ENCODE measurements at regions not wholly inside any gene's neighbourhood (a gene's known extent, or its start where the extent isn't known, plus 50 kb on each side); places are given as distances from the start of the nearest gene placed in this dataset.

DNA sequence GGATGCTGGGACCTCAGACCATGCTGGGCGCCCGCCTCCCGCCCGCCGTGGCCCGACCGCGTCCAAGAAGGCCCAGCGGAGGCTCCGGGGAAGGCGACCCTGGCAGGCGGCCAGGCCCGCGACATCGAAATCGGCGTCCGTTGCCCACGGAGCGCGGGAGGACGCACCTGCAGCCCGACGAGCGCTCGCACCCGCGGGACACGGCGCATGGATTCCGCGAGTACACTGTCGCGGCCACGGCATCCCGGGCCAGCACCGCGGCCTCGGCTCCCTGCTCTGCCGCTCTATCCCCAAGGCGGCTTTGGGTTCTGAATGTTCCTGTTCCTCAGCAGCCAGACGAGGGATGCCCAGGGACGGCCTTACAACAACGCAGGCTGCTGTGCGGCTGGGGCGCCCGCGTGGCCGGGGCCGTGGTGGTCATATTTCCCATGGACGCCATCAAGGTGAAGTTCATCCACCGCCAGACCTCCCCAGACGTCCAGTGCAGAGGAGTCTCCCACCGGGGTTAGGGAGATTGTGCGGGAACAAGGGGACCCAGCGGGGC lies 67.5 kb upstream of the ZNF722 start:
- BruUV-seq (replicated peaks) = no TSS peak
- Histone ChIP-seq H3K9me1 (ENCODE audit: insufficient read depth, low read length) (no peaks in the 10 kb centered on the region), H3K4ac (ENCODE audit: low read depth, low read length) (no peak overlapping the region), H3K18ac (ENCODE audit: low read depth, low read length) (no peak overlapping the region), H3K36me3 (ENCODE audit: control insufficient read depth, insufficient read depth, low read length) (no peaks in the 10 kb centered on the region), H2BK5ac (ENCODE audit: low read depth, low read length, poor library complexity, severe bottlenecking) (no peak overlapping the region), H3K9ac (ENCODE audit: low read depth, low read length) (no peak overlapping the region), H4K91ac (ENCODE audit: insufficient read depth, low read depth, low read length) (no peak overlapping the region), H3K56ac (ENCODE audit: extremely low read depth, insufficient read depth, low read length) (no peak overlapping the region), H4K8ac (ENCODE audit: low read depth in 2 of 2, low read length in 2 of 2) (no peak overlapping the region), H2BK20ac (ENCODE audit: low read depth, low read length) (no peak overlapping the region), H2BK120ac (ENCODE audit: low read depth, low read length) (no peak overlapping the region), H2AK9ac (replicated peaks; ENCODE audit: low read depth, low read length, poor library complexity) (no peak overlapping the region), H4K20me1 (ENCODE audit: insufficient read depth, low read length) (no peaks in the 10 kb centered on the region), H3K27ac (ENCODE audit: insufficient read depth, low read length) (no peak overlapping the region), H3K79me1 (ENCODE audit: low read depth in 1 of 2, low read length in 2 of 2) (no peaks in the 10 kb centered on the region), H3K4me1 (ENCODE audit: control insufficient read depth, insufficient read depth, low read length) (no peaks in the 10 kb centered on the region), H3K4me3 (ENCODE audit: insufficient read depth, low read depth, low read length) (no peak overlapping the region), H2AFZ (replicated peaks; ENCODE audit: low read length, poor library complexity) (no peak overlapping the region), H3K4me2 (ENCODE audit: low read depth, low read length) (no peak overlapping the region), H2BK15ac (ENCODE audit: low read depth, low read length) (no peak overlapping the region), H3K14ac (replicated peaks; ENCODE audit: low read depth, low read length) (no peak overlapping the region), H2AK5ac (ENCODE audit: low read depth, low read length) (no peak overlapping the region), H3K9me3 (ENCODE audit: control insufficient read depth, insufficient read depth, low read length) (peaks cover 33% of the 10 kb centered on the region), H3K27me3 (ENCODE audit: control insufficient read depth, insufficient read depth, low read length) (no peaks in the 10 kb centered on the region), H4K5ac (ENCODE audit: low read depth, low read length) (no peak overlapping the region), H3K23ac (ENCODE audit: low read depth, low read length) (no peak overlapping the region)
- WGBS, 2 experiments (ENCODE audit: extremely low coverage in 2 of 2, insufficient read length in 1 of 2) = 55% methylated on average over 8 of the region's 56 CpGs; no CpG with 5 or more reads in 1 of the 2 experiments
- ATAC-seq (ENCODE audit: low read depth) = no peak
- ChIA-PET CTCF (no interaction called here), POLR2A (ENCODE audit: unreplicated experiment) (no interaction called here)
- dilution Hi-C loops (cut with HindIII; ENCODE audit: low sequenced_read_pairs, unreplicated experiment) = no loop called here
- no peak for DNase-seq
- in situ Hi-C loops (cut with MboI; ENCODE audit: low sequenced_read_pairs) = no loop called here
- intact Hi-C loops (cut with micrococcal nuclease) = no loop called here
- TF ChIP-seq MXI1 (IDR thresholded peaks at IDR 0.05; ENCODE audit: borderline replicate concordance, low read depth, low read length) = no peak
- TF ChIP-seq SMC3 (IDR thresholded peaks at IDR 0.05; ENCODE audit: low read depth, low read length) = no peak
- no peak for TF ChIP-seq RCOR1 (IDR thresholded peaks at IDR 0.05; ENCODE audit: insufficient replicate concordance, low read length)

Measured in IMR-90 (cell line).